ENCODE measurements at regions not wholly inside any gene's neighbourhood (a gene's known extent, or its start where the extent isn't known, plus 50 kb on each side); places are given as distances from the start of the nearest gene placed in this dataset.

GRCh38 chr6:23415819-23416427, 710.1 kb upstream of the NRSN1 start:
- no peaks in the 10 kb centered on the region for H3K4me1 Mint-ChIP-seq (ENCODE audit: low read depth)
- H3K27ac Mint-ChIP-seq = no peak overlapping the region
- no peak overlapping the region for H3K4me3 Mint-ChIP-seq
- no peaks in the 10 kb centered on the region for H3K27me3 Mint-ChIP-seq
- H3K36me3 Mint-ChIP-seq (ENCODE audit: low read depth) = no peaks in the 10 kb centered on the region
- no peaks in the 10 kb centered on the region for H3K9me3 Mint-ChIP-seq
- intact Hi-C loops (cut with micrococcal nuclease) = no loop called here

- no peaks in the 10 kb centered on the region for H3K36me3 Mint-ChIP-seq (ENCODE audit: low read depth)
- intact Hi-C loops (cut with micrococcal nuclease) = no loop called here
- H3K9me3 Mint-ChIP-seq = no peaks in the 10 kb centered on the region
- no peaks in the 10 kb centered on the region for H3K4me1 Mint-ChIP-seq (ENCODE audit: low read depth)
- H3K27me3 Mint-ChIP-seq = no peaks in the 10 kb centered on the region
- no peak overlapping the region for H3K4me3 Mint-ChIP-seq
- H3K27ac Mint-ChIP-seq = no peak overlapping the region
Measured at GRCh38 chr6:23417133-23417532, 708.9 kb upstream of the NRSN1 start.

- Mint-ChIP-seq H3K27ac (no peak overlapping the region), H3K4me1 (ENCODE audit: low read depth) (no peaks in the 10 kb centered on the region), H3K9me3 (no peaks in the 10 kb centered on the region), H3K4me3 (no peak overlapping the region), H3K27me3 (no peaks in the 10 kb centered on the region), H3K36me3 (ENCODE audit: low read depth) (no peaks in the 10 kb centered on the region)
- intact Hi-C loops (cut with micrococcal nuclease) = no loop called here
Measured at GRCh38 chr6:23418095-23418494, 707.9 kb upstream of the NRSN1 start.

GRCh38 chr6:23419046-23419445, 707.0 kb upstream of the NRSN1 start:
- no peak overlapping the region for H3K27ac Mint-ChIP-seq
- no peaks in the 10 kb centered on the region for H3K9me3 Mint-ChIP-seq
- H3K36me3 Mint-ChIP-seq (ENCODE audit: low read depth) = no peaks in the 10 kb centered on the region
- no peak overlapping the region for H3K4me3 Mint-ChIP-seq
- no peaks in the 10 kb centered on the region for H3K4me1 Mint-ChIP-seq (ENCODE audit: low read depth)
- H3K27me3 Mint-ChIP-seq = no peaks in the 10 kb centered on the region
- intact Hi-C loops (cut with micrococcal nuclease) = no loop called here

- H3K4me3 Mint-ChIP-seq = no peak overlapping the region
- H3K4me1 Mint-ChIP-seq (ENCODE audit: low read depth) = no peaks in the 10 kb centered on the region
- no peak overlapping the region for H3K27ac Mint-ChIP-seq
- H3K27me3 Mint-ChIP-seq = no peaks in the 10 kb centered on the region
- intact Hi-C loops (cut with micrococcal nuclease) = no loop called here
- no peaks in the 10 kb centered on the region for H3K9me3 Mint-ChIP-seq
- no peaks in the 10 kb centered on the region for H3K36me3 Mint-ChIP-seq (ENCODE audit: low read depth)
Measured at GRCh38 chr6:23420659-23421350, 705.2 kb upstream of the NRSN1 start.

- H3K4me1 Mint-ChIP-seq (ENCODE audit: low read depth) = no peaks in the 10 kb centered on the region
- no peak overlapping the region for H3K27ac Mint-ChIP-seq
- intact Hi-C loops (cut with micrococcal nuclease) = no loop called here
- H3K9me3 Mint-ChIP-seq = peaks cover 4% of the 10 kb centered on the region
- H3K27me3 Mint-ChIP-seq = no peaks in the 10 kb centered on the region
- H3K4me3 Mint-ChIP-seq = no peak overlapping the region
- H3K36me3 Mint-ChIP-seq (ENCODE audit: low read depth) = no peaks in the 10 kb centered on the region
Measured at GRCh38 chr6:23424584-23424983, 701.4 kb upstream of the NRSN1 start.

- Mint-ChIP-seq H3K27ac (no peak overlapping the region), H3K36me3 (ENCODE audit: low read depth) (no peaks in the 10 kb centered on the region), H3K4me3 (no peak overlapping the region), H3K4me1 (ENCODE audit: low read depth) (no peaks in the 10 kb centered on the region), H3K9me3 (peaks cover 20% of the 10 kb centered on the region), H3K27me3 (no peaks in the 10 kb centered on the region)
- intact Hi-C loops (cut with micrococcal nuclease) = no loop called here
Measured at GRCh38 chr6:23435126-23435525, 690.9 kb upstream of the NRSN1 start.

GRCh38 chr6:23435798-23436197, 690.2 kb upstream of the NRSN1 start:
- Mint-ChIP-seq H3K4me3 (no peak overlapping the region), H3K9me3 (peaks cover 13% of the 10 kb centered on the region), H3K27me3 (no peaks in the 10 kb centered on the region), H3K4me1 (ENCODE audit: low read depth) (no peaks in the 10 kb centered on the region), H3K36me3 (ENCODE audit: low read depth) (no peaks in the 10 kb centered on the region), H3K27ac (no peak overlapping the region)
- intact Hi-C loops (cut with micrococcal nuclease) = no loop called here

GRCh38 chr6:23441808-23442461, 684.1 kb upstream of the NRSN1 start:
- intact Hi-C loops (cut with micrococcal nuclease) = no loop called here

GRCh38 chr6:23445157-23445710, 680.8 kb upstream of the NRSN1 start:
- Mint-ChIP-seq H3K27ac (no peak overlapping the region), H3K4me1 (ENCODE audit: low read depth) (no peaks in the 10 kb centered on the region), H3K4me3 (no peak overlapping the region), H3K27me3 (no peaks in the 10 kb centered on the region), H3K36me3 (ENCODE audit: low read depth) (no peaks in the 10 kb centered on the region), H3K9me3 (no peaks in the 10 kb centered on the region)
- intact Hi-C loops (cut with micrococcal nuclease) = no loop called here

More at GRCh38 chr6:23441808-23442461, 684.1 kb upstream of the NRSN1 start:
- Mint-ChIP-seq H3K4me1 (ENCODE audit: low read depth) (no peaks in the 10 kb centered on the region), H3K4me3 (no peak overlapping the region), H3K9me3 (no peaks in the 10 kb centered on the region), H3K27ac (no peak overlapping the region), H3K27me3 (no peaks in the 10 kb centered on the region), H3K36me3 (ENCODE audit: low read depth) (no peaks in the 10 kb centered on the region)

GRCh38 chr6:23446469-23446967, 679.5 kb upstream of the NRSN1 start:
- Mint-ChIP-seq H3K9me3 (no peaks in the 10 kb centered on the region), H3K27ac (no peak overlapping the region), H3K4me3 (no peak overlapping the region), H3K4me1 (ENCODE audit: low read depth) (no peaks in the 10 kb centered on the region), H3K36me3 (ENCODE audit: low read depth) (no peaks in the 10 kb centered on the region), H3K27me3 (no peaks in the 10 kb centered on the region)
- intact Hi-C loops (cut with micrococcal nuclease) = no loop called here

GRCh38 chr6:23447731-23448130, 678.3 kb upstream of the NRSN1 start:
- H3K4me3 Mint-ChIP-seq = no peak overlapping the region
- no peaks in the 10 kb centered on the region for H3K4me1 Mint-ChIP-seq (ENCODE audit: low read depth)
- intact Hi-C loops (cut with micrococcal nuclease) = no loop called here
- H3K9me3 Mint-ChIP-seq = no peaks in the 10 kb centered on the region
- H3K27me3 Mint-ChIP-seq = no peaks in the 10 kb centered on the region
- no peaks in the 10 kb centered on the region for H3K36me3 Mint-ChIP-seq (ENCODE audit: low read depth)
- no peak overlapping the region for H3K27ac Mint-ChIP-seq

- H3K4me1 Mint-ChIP-seq (ENCODE audit: low read depth) = no peaks in the 10 kb centered on the region
- no peaks in the 10 kb centered on the region for H3K36me3 Mint-ChIP-seq (ENCODE audit: low read depth)
- intact Hi-C loops (cut with micrococcal nuclease) = no loop called here
- H3K27me3 Mint-ChIP-seq = no peaks in the 10 kb centered on the region
- no peak overlapping the region for H3K27ac Mint-ChIP-seq
- no peaks in the 10 kb centered on the region for H3K9me3 Mint-ChIP-seq
- H3K4me3 Mint-ChIP-seq = no peak overlapping the region
Measured at GRCh38 chr6:23448281-23448680, 677.7 kb upstream of the NRSN1 start.

Measured in dendritic cell treated with granulocyte-macrophage colony-stimulating factor and Interleukin-4, amounts not matched to agents 40 ng/mL and 50 ng/mL, for 4 days (primary cell).